ENCODE measurements at regions not wholly inside any gene's neighbourhood (a gene's known extent, or its start where the extent isn't known, plus 50 kb on each side); places are given as distances from the start of the nearest gene placed in this dataset.

DNA sequence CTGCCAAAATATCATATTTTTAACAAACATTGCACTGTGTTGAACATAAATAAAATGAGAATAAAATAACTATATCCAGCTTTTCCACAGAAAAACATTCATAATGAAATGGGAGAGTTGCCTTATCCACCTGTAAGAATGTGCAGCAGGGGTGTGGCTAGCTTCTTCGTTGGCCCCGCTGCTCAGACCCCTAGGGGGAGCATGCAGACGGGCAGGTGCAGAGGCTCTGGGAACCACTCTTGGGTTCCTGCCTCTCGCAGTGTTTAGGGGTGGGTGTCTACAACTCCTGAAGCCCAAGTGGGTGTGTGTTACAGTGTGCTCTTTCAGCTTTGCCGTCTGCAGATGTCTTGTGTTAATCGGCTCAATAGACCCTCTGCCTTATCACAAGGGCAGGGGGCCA is 121.7 kb downstream of the SLITRK5 start:
- TF ChIP-seq, protein P1, sequence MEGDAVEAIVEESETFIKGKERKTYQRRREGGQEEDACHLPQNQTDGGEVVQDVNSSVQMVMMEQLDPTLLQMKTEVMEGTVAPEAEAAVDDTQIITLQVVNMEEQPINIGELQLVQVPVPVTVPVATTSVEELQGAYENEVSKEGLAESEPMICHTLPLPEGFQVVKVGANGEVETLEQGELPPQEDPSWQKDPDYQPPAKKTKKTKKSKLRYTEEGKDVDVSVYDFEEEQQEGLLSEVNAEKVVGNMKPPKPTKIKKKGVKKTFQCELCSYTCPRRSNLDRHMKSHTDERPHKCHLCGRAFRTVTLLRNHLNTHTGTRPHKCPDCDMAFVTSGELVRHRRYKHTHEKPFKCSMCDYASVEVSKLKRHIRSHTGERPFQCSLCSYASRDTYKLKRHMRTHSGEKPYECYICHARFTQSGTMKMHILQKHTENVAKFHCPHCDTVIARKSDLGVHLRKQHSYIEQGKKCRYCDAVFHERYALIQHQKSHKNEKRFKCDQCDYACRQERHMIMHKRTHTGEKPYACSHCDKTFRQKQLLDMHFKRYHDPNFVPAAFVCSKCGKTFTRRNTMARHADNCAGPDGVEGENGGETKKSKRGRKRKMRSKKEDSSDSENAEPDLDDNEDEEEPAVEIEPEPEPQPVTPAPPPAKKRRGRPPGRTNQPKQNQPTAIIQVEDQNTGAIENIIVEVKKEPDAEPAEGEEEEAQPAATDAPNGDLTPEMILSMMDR (IDR thresholded peaks at IDR 0.05) = no peak
- no peak for TF ChIP-seq POLR2AphosphoS5 (IDR thresholded peaks at IDR 0.05)

Data from gastroesophageal sphincter (tissue), 3 donors.